Stimulated activated CD4-positive, alpha-beta T cell treated with anti-CD3 and anti-CD28 coated beads, Interleukin-12 subunit alpha, Interleukin-12 subunit beta, amount 100 ng/mL, for 48 hours (primary cell): ENCODE measurements at regions not wholly inside any gene's neighbourhood (a gene's known extent, or its start where the extent isn't known, plus 50 kb on each side); places are given as distances from the start of the nearest gene placed in this dataset.

ENCODE experiments used
- DNase-seq, 3 donors: peaks; one replicate each; pipeline ENCODE4 v3.0.0-alpha.2; 2020; ENCODE audit warnings: low read depth in 2 of 3, low spot score in 1 of 3

GRCh38 chrX:124820738-124821137 is 474.4 kb downstream of the SH2D1A start:
- no peak for DNase-seq

- DNase-seq: no peak
Measured at GRCh38 chrX:124827258-124827845, 481.0 kb downstream of the SH2D1A start.

- DNase-seq: no peak
Measured at GRCh38 chrX:124829930-124830329, 483.6 kb downstream of the SH2D1A start.

GRCh38 chrX:124836786-124837185 is 482.9 kb upstream of the TEX13C start:
- no peak for DNase-seq

GRCh38 chrX:124842205-124842604 is 477.5 kb upstream of the TEX13C start:
- DNase-seq: no peak

GRCh38 chrX:124860736-124861135 is 458.9 kb upstream of the TEX13C start:
- DNase-seq: no peak

- no peak for DNase-seq
Measured at GRCh38 chrX:124862301-124862700, 457.4 kb upstream of the TEX13C start.

- no peak for DNase-seq
Measured at GRCh38 chrX:124863303-124863702, 456.4 kb upstream of the TEX13C start.

GRCh38 chrX:124887572-124887971 is 432.1 kb upstream of the TEX13C start:
- DNase-seq: no peak

- no peak for DNase-seq
Measured at GRCh38 chrX:124895947-124896346, 423.7 kb upstream of the TEX13C start.

GRCh38 chrX:124902953-124903352 is 416.7 kb upstream of the TEX13C start:
- DNase-seq: no peak

- no peak for DNase-seq
Measured at GRCh38 chrX:124910611-124911010, 409.1 kb upstream of the TEX13C start.

- no peak for DNase-seq
Measured at GRCh38 chrX:124917011-124917410, 402.7 kb upstream of the TEX13C start.

GRCh38 chrX:124925681-124926080 is 394.0 kb upstream of the TEX13C start:
- DNase-seq: no peak

- DNase-seq: no peak
Measured at GRCh38 chrX:124931241-124931640, 388.4 kb upstream of the TEX13C start.

- DNase-seq: no peak
Measured at GRCh38 chrX:124931958-124932357, 387.7 kb upstream of the TEX13C start.

- DNase-seq: no peak
Measured at GRCh38 chrX:124938715-124939114, 381.0 kb upstream of the TEX13C start.

GRCh38 chrX:124940531-124940930 is 379.1 kb upstream of the TEX13C start:
- no peak for DNase-seq

- DNase-seq: no peak
Measured at GRCh38 chrX:124954402-124954801, 365.3 kb upstream of the TEX13C start.

- no peak for DNase-seq
Measured at GRCh38 chrX:124960454-124960853, 359.2 kb upstream of the TEX13C start.

GRCh38 chrX:124963717-124964116 is 356.0 kb upstream of the TEX13C start, which contains the start of gene TENM1:
Gene TENM1 (minus strand): TSS chrX:124963817.
- no peak for DNase-seq

- no peak for DNase-seq
Measured at GRCh38 chrX:124975456-124975855, 344.2 kb upstream of the TEX13C start.

GRCh38 chrX:124981420-124981819 is 338.3 kb upstream of the TEX13C start:
- DNase-seq: no peak
